GM23338 (cell line): ENCODE measurements at regions not wholly inside any gene's neighbourhood (a gene's known extent, or its start where the extent isn't known, plus 50 kb on each side); places are given as distances from the start of the nearest gene placed in this dataset.

Source experiments
- ATAC-seq: fragments of 200-7000 bp; cut with Tn5 transposase; 3 replicates; pipeline ENCODE4 v1.9.1; 2020
- DNase-seq: peaks from one replicate; pipeline ENCODE4 v3.0.0-alpha.2; 2015; ENCODE audit warnings: low spot score
- H2AFZ ChIP-seq: fragments of 200-600 bp; sonication (generic); 2 replicates; pipeline ENCODE4 v1.8.0; 2016; ENCODE audit warnings: antibody characterized with exemption, mild to moderate bottlenecking, moderate library complexity
- H3F3A ChIP-seq: fragments of 200-600 bp; sonication (generic); replicated peaks from 2 replicates; pipeline ENCODE4 v1.8.0; 2017; ENCODE audit warnings: antibody characterized with exemption, mixed run types, low read depth
- H3K27ac ChIP-seq: fragments of 200-600 bp; sonication (generic); 2 replicates; pipeline ENCODE4 v1.6.1; 2016; ENCODE audit warnings: low read depth
- H3K27me3 ChIP-seq: fragments of 200-600 bp; sonication (generic); 2 replicates; pipeline ENCODE4 v1.8.0; 2016; ENCODE audit warnings: mild to moderate bottlenecking, mixed run types, moderate library complexity; ENCODE audit not compliant: insufficient read depth
- H3K36me3 ChIP-seq: fragments of 200-600 bp; sonication (generic); 2 replicates; pipeline ENCODE4 v1.8.0; 2016; ENCODE audit warnings: mild to moderate bottlenecking; ENCODE audit not compliant: insufficient read depth
- H3K4me1 ChIP-seq: fragments of 200-600 bp; sonication (generic); 2 replicates; pipeline ENCODE4 v1.8.0; 2016; ENCODE audit warnings: mild to moderate bottlenecking, moderate library complexity; ENCODE audit not compliant: insufficient read depth
- H3K4me2 ChIP-seq: fragments of 200-600 bp; sonication (generic); 2 replicates; pipeline ENCODE4 v1.7.1; 2017; ENCODE audit warnings: mixed run types
- H3K4me3 ChIP-seq: fragments of 200-600 bp; sonication (generic); 2 replicates; pipeline ENCODE4 v1.6.1; 2016; ENCODE audit warnings: mixed run types
- H3K79me2 ChIP-seq: fragments of 200-600 bp; sonication (generic); replicated peaks from 2 replicates; pipeline ENCODE4 v1.8.0; 2017; ENCODE audit warnings: mild to moderate bottlenecking; ENCODE audit not compliant: insufficient read depth
- H3K9me2 ChIP-seq: fragments of 200-600 bp; sonication (generic); 2 replicates; pipeline ENCODE4 v1.8.0; 2017; ENCODE audit not compliant: insufficient read depth
- H4K20me1 ChIP-seq: fragments of 200-600 bp; sonication (generic); replicated peaks from 2 replicates; pipeline ENCODE4 v1.8.0; 2017; ENCODE audit warnings: mild to moderate bottlenecking; ENCODE audit not compliant: insufficient read depth
- H3K27ac Mint-ChIP-seq: 2 replicates; pipeline ENCODE4 v1.8.0; 2020; ENCODE audit warnings: inconsistent platforms, mild to moderate bottlenecking, moderate library complexity, mixed read lengths
- H3K27me3 Mint-ChIP-seq: 3 replicates; pipeline ENCODE4 v1.8.0; 2022; ENCODE audit warnings: low read depth, mild to moderate bottlenecking, moderate library complexity, mixed read lengths, inconsistent platforms; ENCODE audit not compliant: insufficient read depth, poor library complexity
- H3K36me3 Mint-ChIP-seq: 3 replicates; pipeline ENCODE4 v1.8.0; 2021; ENCODE audit warnings: low read depth, mild to moderate bottlenecking, inconsistent platforms, moderate library complexity, mixed read lengths
- H3K4me1 Mint-ChIP-seq: 3 replicates; pipeline ENCODE4 v1.8.0; 2020; ENCODE audit warnings: mild to moderate bottlenecking, inconsistent platforms, mixed read lengths
- H3K4me3 Mint-ChIP-seq: 3 replicates; pipeline ENCODE4 v1.8.0; 2021; ENCODE audit warnings: moderate library complexity, mild to moderate bottlenecking, inconsistent platforms, mixed read lengths
- H3K9me3 Mint-ChIP-seq: 3 replicates; pipeline ENCODE4 v1.8.0; 2020; ENCODE audit warnings: moderate library complexity, mild to moderate bottlenecking, inconsistent platforms, mixed read lengths
- CREB1 ChIP-seq: fragments of 250-450 bp; sonication (Bioruptor Pico); IDR thresholded peaks from 2 replicates; pipeline ENCODE4 v1.5.0; 2020; ENCODE audit warnings: low read depth, mild to moderate bottlenecking, moderate library complexity
- CTCF ChIP-seq, 2 experiments: fragments of 200-600 bp in 1 of 2; sonication (generic) in 1 of 2; conservative IDR thresholded peaks; 2 replicates each; pipeline versions ENCODE4 v1.5.1 to v1.6.1; 2016 to 2017; ENCODE audit warnings: antibody characterized with exemption in 2 of 2, low read depth in 2 of 2, mild to moderate bottlenecking in 2 of 2, moderate library complexity in 1 of 2
- ETS1 ChIP-seq: IDR thresholded peaks from 2 replicates; pipeline ENCODE4 v1.6.1; 2016; ENCODE audit warnings: antibody characterized with exemption
- EZH2 ChIP-seq: fragments of 200-600 bp; sonication (generic); IDR thresholded peaks from one replicate; pipeline ENCODE4 v1.8.0; 2017; ENCODE audit warnings: antibody characterized with exemption, mild to moderate bottlenecking, low read depth; ENCODE audit not compliant: unreplicated experiment
- EZH2phosphoT487 ChIP-seq: fragments of 200-600 bp; sonication (generic); IDR thresholded peaks from one replicate; pipeline ENCODE4 v1.8.1; 2018; ENCODE audit warnings: antibody characterized with exemption; ENCODE audit not compliant: unreplicated experiment
- NANOG ChIP-seq: IDR thresholded peaks from 2 replicates; pipeline ENCODE4 v1.6.1; 2016; ENCODE audit warnings: antibody characterized with exemption, borderline replicate concordance
- POLR2AphosphoS5 ChIP-seq: IDR thresholded peaks from 2 replicates; pipeline ENCODE4 v1.6.1; 2016; ENCODE audit warnings: antibody characterized with exemption, low read depth
- REST ChIP-seq: IDR thresholded peaks from one replicate; pipeline ENCODE4 v1.6.1; 2018; ENCODE audit warnings: antibody characterized with exemption; ENCODE audit not compliant: unreplicated experiment
- ZNF114 ChIP-seq: fragments of 250-450 bp; sonication (Bioruptor Pico); IDR thresholded peaks from 2 replicates; pipeline ENCODE4 v1.5.0; 2020; ENCODE audit warnings: mild to moderate bottlenecking, moderate library complexity
- ZNF331 ChIP-seq: fragments of 250-450 bp; sonication (Bioruptor Pico); IDR thresholded peaks from 2 replicates; pipeline ENCODE4 v1.5.0; 2020; ENCODE audit warnings: low read depth, mild to moderate bottlenecking, moderate library complexity

GRCh38 chr1:60958001-60958400, 124.4 kb upstream of the NFIA start:
- Histone ChIP-seq H4K20me1 (no peaks in the 10 kb centered on the region), H2AFZ (no peak overlapping the region), H3K4me1 (peaks cover 3% of the 10 kb centered on the region), H3K79me2 (no peaks in the 10 kb centered on the region), H3F3A (no peaks in the 10 kb centered on the region), H3K9me2 (peaks cover 11% of the 10 kb centered on the region; the same call in 1 of the 2 replicates), H3K36me3 (no peaks in the 10 kb centered on the region), H3K27me3 (no peaks in the 10 kb centered on the region), H3K4me3 (no peak overlapping the region), H3K27ac (no peak overlapping the region), H3K4me2 (no peak overlapping the region)
- H3K27me3 Mint-ChIP-seq: no peaks in the 10 kb centered on the region
- no peak overlapping the region for H3K4me3 Mint-ChIP-seq
- peaks cover 7% of the 10 kb centered on the region for H3K36me3 Mint-ChIP-seq
- H3K9me3 Mint-ChIP-seq: peaks cover 18% of the 10 kb centered on the region
- TF ChIP-seq ZNF331 (CRISPR knock-in tag): no peak
- TF ChIP-seq CREB1 (CRISPR knock-in tag): no peak
- no peak for TF ChIP-seq POLR2AphosphoS5
- TF ChIP-seq ZNF114 (CRISPR knock-in tag): no peak
- no peak for TF ChIP-seq REST
- TF ChIP-seq CTCF (conservative IDR thresholded peaks at IDR 0.05; ENCODE audit: low read depth in 2 of 2): no peak
- TF ChIP-seq NANOG: no peak
- TF ChIP-seq EZH2phosphoT487: no peak
- TF ChIP-seq ETS1: no peak
- peaks cover 12% of the 10 kb centered on the region for H3K4me1 Mint-ChIP-seq
- DNase-seq (no peak), ATAC-seq (no peak)
- H3K27ac Mint-ChIP-seq: no peak overlapping the region

- H2AFZ ChIP-seq: no peak overlapping the region
- peaks cover 12% of the 10 kb centered on the region for H3K4me1 Mint-ChIP-seq
- H3K4me2 ChIP-seq: no peak overlapping the region
- H3K36me3 Mint-ChIP-seq: peaks cover 7% of the 10 kb centered on the region
- H3K4me3 Mint-ChIP-seq: no peak overlapping the region
- no peak overlapping the region for H3K27ac ChIP-seq
- H3K27ac Mint-ChIP-seq: no peak overlapping the region
- H3K27me3 Mint-ChIP-seq: no peaks in the 10 kb centered on the region
- no peak overlapping the region for H3K4me3 ChIP-seq
- H3F3A ChIP-seq: no peaks in the 10 kb centered on the region
- peaks cover 3% of the 10 kb centered on the region for H3K4me1 ChIP-seq
- ATAC-seq: no peak
- H3K36me3 ChIP-seq: no peaks in the 10 kb centered on the region
- H3K79me2 ChIP-seq: no peaks in the 10 kb centered on the region
- no peaks in the 10 kb centered on the region for H4K20me1 ChIP-seq
- no peaks in the 10 kb centered on the region for H3K27me3 ChIP-seq
- peaks cover 8% of the 10 kb centered on the region for H3K9me3 Mint-ChIP-seq
- DNase-seq: no peak
- peaks cover 2% of the 10 kb centered on the region; the same call in 1 of the 2 replicates for H3K9me2 ChIP-seq
- TF ChIP-seq EZH2: no peak
- no peak for TF ChIP-seq CREB1 (CRISPR knock-in tag)
- TF ChIP-seq NANOG: no peak
- TF ChIP-seq EZH2phosphoT487: no peak
- TF ChIP-seq REST: no peak
Observed at GRCh38 chr1:60956520-60956919, 125.8 kb upstream of the NFIA start.
